ENCODE measurements at regions not wholly inside any gene's neighbourhood (a gene's known extent, or its start where the extent isn't known, plus 50 kb on each side); places are given as distances from the start of the nearest gene placed in this dataset.

GRCh38 chr20:52905241-52905994, 66.7 kb upstream of the TSHZ2 start:
- ATAC-seq: no peak
- Histone ChIP-seq H3K27ac (no peak overlapping the region), H3K36me3 (no peaks in the 10 kb centered on the region), H3K27me3 (no peaks in the 10 kb centered on the region), H3K4me3 (no peak overlapping the region), H3K9me3 (no peaks in the 10 kb centered on the region), H3K4me1 (no peaks in the 10 kb centered on the region)
- WGBS, 2 donors (ENCODE audit: low coverage in 1 of 2): 47 to 54% methylated on average over 7 to 8 of the region's 8 CpGs
- TF ChIP-seq POLR2A (IDR thresholded peaks at IDR 0.05): no peak
- TF ChIP-seq EP300 (IDR thresholded peaks at IDR 0.05): no peak

DNA sequence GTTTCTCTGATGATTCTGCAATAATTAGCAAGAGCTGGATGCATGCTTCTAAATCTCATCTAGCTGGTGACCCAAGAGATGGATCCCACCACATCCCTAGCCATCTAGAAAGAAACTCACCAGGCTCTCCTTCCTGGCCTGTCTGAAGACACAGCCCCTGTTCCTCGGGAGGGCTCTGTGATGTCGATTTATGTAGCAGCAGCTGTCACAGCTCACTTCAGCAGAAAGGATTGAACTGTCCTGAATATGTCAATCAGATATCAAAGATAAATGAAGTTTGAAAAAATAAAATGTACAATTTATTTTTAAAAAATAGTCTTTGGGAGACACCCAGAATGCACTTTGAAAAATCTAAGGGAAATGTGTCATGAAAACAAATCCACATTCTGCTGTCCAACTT, 67.3 kb upstream of the TSHZ2 start:
- H3K9me3 ChIP-seq: no peaks in the 10 kb centered on the region
- H3K36me3 ChIP-seq: no peaks in the 10 kb centered on the region
- no peak overlapping the region for H3K4me3 ChIP-seq
- no peaks in the 10 kb centered on the region for H3K27me3 ChIP-seq
- 0 to 23% methylated on average over 2 of the region's 2 CpGs for WGBS, 2 donors (ENCODE audit: low coverage in 1 of 2)
- ATAC-seq: no peak
- no peaks in the 10 kb centered on the region for H3K4me1 ChIP-seq
- no peak overlapping the region for H3K27ac ChIP-seq
- TF ChIP-seq EP300 (IDR thresholded peaks at IDR 0.05) (no peak), POLR2A (IDR thresholded peaks at IDR 0.05) (no peak), POLR2AphosphoS5 (IDR thresholded peaks at IDR 0.05) (no peak)
- TF ChIP-seq, protein P1, sequence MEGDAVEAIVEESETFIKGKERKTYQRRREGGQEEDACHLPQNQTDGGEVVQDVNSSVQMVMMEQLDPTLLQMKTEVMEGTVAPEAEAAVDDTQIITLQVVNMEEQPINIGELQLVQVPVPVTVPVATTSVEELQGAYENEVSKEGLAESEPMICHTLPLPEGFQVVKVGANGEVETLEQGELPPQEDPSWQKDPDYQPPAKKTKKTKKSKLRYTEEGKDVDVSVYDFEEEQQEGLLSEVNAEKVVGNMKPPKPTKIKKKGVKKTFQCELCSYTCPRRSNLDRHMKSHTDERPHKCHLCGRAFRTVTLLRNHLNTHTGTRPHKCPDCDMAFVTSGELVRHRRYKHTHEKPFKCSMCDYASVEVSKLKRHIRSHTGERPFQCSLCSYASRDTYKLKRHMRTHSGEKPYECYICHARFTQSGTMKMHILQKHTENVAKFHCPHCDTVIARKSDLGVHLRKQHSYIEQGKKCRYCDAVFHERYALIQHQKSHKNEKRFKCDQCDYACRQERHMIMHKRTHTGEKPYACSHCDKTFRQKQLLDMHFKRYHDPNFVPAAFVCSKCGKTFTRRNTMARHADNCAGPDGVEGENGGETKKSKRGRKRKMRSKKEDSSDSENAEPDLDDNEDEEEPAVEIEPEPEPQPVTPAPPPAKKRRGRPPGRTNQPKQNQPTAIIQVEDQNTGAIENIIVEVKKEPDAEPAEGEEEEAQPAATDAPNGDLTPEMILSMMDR (IDR thresholded peaks at IDR 0.05): no peak

GRCh38 chr20:52899041-52899608, 73.0 kb upstream of the TSHZ2 start:
- no peak for ATAC-seq
- H3K27ac ChIP-seq: no peak overlapping the region
- H3K36me3 ChIP-seq: no peaks in the 10 kb centered on the region
- TF ChIP-seq, protein P1 (IDR thresholded peaks at IDR 0.05): no peak
- no peak for TF ChIP-seq EP300 (IDR thresholded peaks at IDR 0.05)
- TF ChIP-seq POLR2A (IDR thresholded peaks at IDR 0.05): no peak
- TF ChIP-seq POLR2AphosphoS5 (IDR thresholded peaks at IDR 0.05): no peak
- WGBS, 2 donors (ENCODE audit: low coverage in 1 of 2): 59 to 65% methylated on average over 4 to 5 of the region's 5 CpGs
- no peaks in the 10 kb centered on the region for H3K4me1 ChIP-seq
- H3K27me3 ChIP-seq: no peaks in the 10 kb centered on the region
- no peak overlapping the region for H3K4me3 ChIP-seq
- no peaks in the 10 kb centered on the region for H3K9me3 ChIP-seq

DNA sequence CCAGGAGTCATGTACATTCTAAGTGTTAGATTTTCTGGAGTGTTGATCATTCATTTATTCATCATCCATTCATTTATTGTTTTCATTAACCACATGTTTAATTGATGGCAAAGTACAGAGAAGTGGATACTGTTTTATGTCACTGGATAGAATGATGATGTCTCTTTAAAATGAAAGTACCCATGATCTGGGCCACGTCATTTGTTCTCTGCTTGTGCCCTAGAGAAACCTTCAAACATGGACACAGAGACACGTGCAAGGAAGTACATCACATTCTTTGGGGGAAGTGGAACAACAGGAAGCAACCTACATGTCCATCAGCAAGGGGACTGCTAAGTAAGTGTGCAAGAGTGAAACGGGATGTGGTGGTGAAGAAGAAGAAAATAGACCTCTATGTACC, 75.8 kb upstream of the TSHZ2 start:
- no peak for ATAC-seq
- Histone ChIP-seq H3K27ac (no peak overlapping the region), H3K9me3 (no peaks in the 10 kb centered on the region), H3K4me3 (no peak overlapping the region), H3K27me3 (no peaks in the 10 kb centered on the region), H3K36me3 (no peaks in the 10 kb centered on the region), H3K4me1 (no peaks in the 10 kb centered on the region)
- WGBS, 2 donors (ENCODE audit: low coverage in 1 of 2): 49% methylated on average over 3 of the region's 3 CpGs
- TF ChIP-seq EP300 (IDR thresholded peaks at IDR 0.05) (no peak), POLR2A (IDR thresholded peaks at IDR 0.05) (no peak), POLR2AphosphoS5 (IDR thresholded peaks at IDR 0.05) (no peak)
- TF ChIP-seq, protein P1 (IDR thresholded peaks at IDR 0.05): no peak

DNA sequence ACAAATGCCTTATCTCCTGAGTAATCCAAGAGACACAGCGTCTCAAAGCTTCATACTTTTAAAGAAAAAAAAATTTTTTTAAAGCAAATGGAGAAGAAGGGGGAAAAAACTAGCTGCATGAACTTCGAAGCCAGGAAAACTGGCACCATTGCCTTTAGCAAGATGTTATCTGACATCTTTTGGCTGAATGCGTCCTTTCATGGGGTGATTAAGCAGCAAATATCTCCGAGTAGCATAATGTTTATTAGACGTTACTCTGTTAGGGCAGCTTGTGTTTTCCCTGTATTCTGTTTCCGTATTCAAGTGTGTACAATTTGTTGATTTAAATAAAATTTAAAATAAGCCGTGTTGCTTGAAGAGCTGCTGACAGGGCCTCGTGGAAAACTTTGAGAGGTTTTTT, 76.5 kb upstream of the TSHZ2 start:
- H3K4me3 ChIP-seq: no peak overlapping the region
- no peak for ATAC-seq
- WGBS, 2 donors (ENCODE audit: low coverage in 1 of 2): 33 to 59% methylated on average over 6 to 8 of the region's 8 CpGs
- no peaks in the 10 kb centered on the region for H3K4me1 ChIP-seq
- H3K36me3 ChIP-seq: no peaks in the 10 kb centered on the region
- no peaks in the 10 kb centered on the region for H3K9me3 ChIP-seq
- no peaks in the 10 kb centered on the region for H3K27me3 ChIP-seq
- H3K27ac ChIP-seq: no peak overlapping the region
- TF ChIP-seq, protein P1 (IDR thresholded peaks at IDR 0.05): no peak
- TF ChIP-seq POLR2A (IDR thresholded peaks at IDR 0.05): no peak
- TF ChIP-seq POLR2AphosphoS5 (IDR thresholded peaks at IDR 0.05): no peak
- no peak for TF ChIP-seq EP300 (IDR thresholded peaks at IDR 0.05)

All from gastroesophageal sphincter (tissue), 4 donors.